Naive thymus-derived CD8-positive, alpha-beta T cell (primary cell): ENCODE measurements at regions not wholly inside any gene's neighbourhood (a gene's known extent, or its start where the extent isn't known, plus 50 kb on each side); places are given as distances from the start of the nearest gene placed in this dataset.
"Not testable (repeated sequence)": the region's sequence is repeated elsewhere in the genome, so short reads cannot be mapped to it uniquely, and the experiment has no call there.

Experiments
- ATAC-seq, 2 donors: fragments of 150-1000 bp; cut with Tn5 transposase in 1 of 2; sonication (Bioruptor Pico), chemical (Tn5 transposase) in 1 of 2; 1 replicate in 1 of 2; 2 replicates in 1 of 2; pipeline ENCODE4 v1.10.0; 2021; ENCODE audit warnings: mild to moderate bottlenecking in 2 of 2, moderate library complexity in 2 of 2
- POLR2A ChIA-PET: fragments of 350-600 bp; sonication (Branson Sonifier 250); formaldehyde crosslinking; loops from one replicate; lab custom pipeline; 2021; ENCODE audit warnings: antibody characterized with exemption; lab: Charles Lee
- DNase-seq, 10 donors: peaks; one replicate each; pipeline versions ENCODE4 v3.0.0 to v3.0.0-alpha.2; 2020 to 2022
- H3K27ac Mint-ChIP-seq, 10 donors: one replicate each; pipeline ENCODE4 v1.8.0; 2020 to 2022; ENCODE audit warnings: mild to moderate bottlenecking in 10 of 10, mixed read lengths in 10 of 10, moderate library complexity in 4 of 10, inconsistent platforms in 1 of 10
- H3K27me3 Mint-ChIP-seq, 5 donors: one replicate each; pipeline ENCODE4 v1.8.0; 2021 to 2022; ENCODE audit warnings: mixed read lengths in 5 of 5
- H3K36me3 Mint-ChIP-seq, 3 donors: one replicate each; pipeline ENCODE4 v1.8.0; 2020 to 2022; ENCODE audit warnings: mixed read lengths in 3 of 3, mild to moderate bottlenecking in 2 of 3, inconsistent platforms in 1 of 3
- H3K4me1 Mint-ChIP-seq, 4 donors: one replicate each; pipeline ENCODE4 v1.8.0; 2021 to 2022; ENCODE audit warnings: mixed read lengths in 4 of 4
- H3K4me3 Mint-ChIP-seq, 10 donors: one replicate each; pipeline ENCODE4 v1.8.0; 2020 to 2022; ENCODE audit warnings: mild to moderate bottlenecking in 10 of 10, mixed read lengths in 10 of 10, moderate library complexity in 6 of 10, inconsistent platforms in 1 of 10
- H3K9me3 Mint-ChIP-seq, 9 donors: one replicate each; pipeline ENCODE4 v1.8.0; 2020 to 2022; ENCODE audit warnings: mixed read lengths in 9 of 9, mild to moderate bottlenecking in 3 of 9, inconsistent platforms in 1 of 9, moderate library complexity in 1 of 9

GRCh38 chr17:45601013-45601412, 110.5 kb upstream of the PLEKHM1 start:
- H3K4me3 Mint-ChIP-seq, H3K36me3 Mint-ChIP-seq, H3K27ac Mint-ChIP-seq, POLR2A ChIA-PET, H3K27me3 Mint-ChIP-seq, DNase-seq, H3K4me1 Mint-ChIP-seq, H3K9me3 Mint-ChIP-seq: not testable (repeated sequence)
- ATAC-seq = peak; percentile 11 to 16

DNA sequence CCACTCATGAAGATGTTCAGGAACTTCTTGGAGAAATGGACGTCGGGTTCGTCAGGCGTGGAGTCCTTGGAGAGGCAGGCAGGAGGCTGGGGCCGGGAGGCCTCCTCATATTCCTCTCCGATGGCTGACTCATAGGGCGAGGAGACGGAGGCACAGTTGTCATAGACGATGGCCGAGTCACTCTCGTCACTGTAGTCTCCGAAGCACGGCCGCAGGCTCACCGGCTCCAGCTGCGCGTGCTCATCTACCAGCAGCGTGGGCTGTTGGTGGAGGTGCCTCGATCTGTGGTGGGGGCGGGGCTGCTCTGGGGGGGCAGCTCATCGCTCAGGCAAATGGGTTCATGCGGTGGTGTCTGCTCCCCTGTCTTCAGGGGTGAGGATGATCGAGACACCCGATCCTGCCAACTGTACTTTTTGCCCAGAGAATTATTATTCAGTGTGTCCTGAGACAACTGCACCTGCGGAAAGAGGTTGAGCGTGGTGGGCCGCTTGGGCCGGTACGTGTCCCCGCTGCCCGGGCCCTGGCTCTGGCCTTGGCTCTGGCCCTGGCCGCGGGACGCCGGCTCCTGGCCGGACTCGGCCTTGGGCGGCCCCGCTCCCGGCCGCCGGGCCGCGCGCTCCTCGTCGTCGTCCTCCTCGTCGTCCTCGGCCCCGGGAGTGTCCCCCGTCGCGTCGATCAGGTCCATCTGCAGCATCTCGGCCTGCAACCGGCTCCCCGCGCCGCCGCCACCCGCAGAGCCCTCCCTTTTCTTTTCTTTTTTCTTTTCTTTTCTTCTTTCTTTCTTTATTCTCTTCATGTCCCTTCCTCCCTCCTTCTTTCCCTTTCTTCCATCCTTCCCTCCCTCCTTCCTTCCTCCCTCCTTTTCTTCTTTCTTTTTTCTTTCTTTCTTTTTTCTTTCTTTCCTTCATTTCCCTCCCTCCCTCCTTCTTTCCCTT, 111.4 kb upstream of the PLEKHM1 start:
- H3K9me3 Mint-ChIP-seq, ATAC-seq, H3K27me3 Mint-ChIP-seq, DNase-seq, H3K4me1 Mint-ChIP-seq, H3K27ac Mint-ChIP-seq, H3K36me3 Mint-ChIP-seq, POLR2A ChIA-PET: not testable (repeated sequence)
- peak overlapping the region in 1 of 10 donors; percentile 26 for H3K4me3 Mint-ChIP-seq

DNA sequence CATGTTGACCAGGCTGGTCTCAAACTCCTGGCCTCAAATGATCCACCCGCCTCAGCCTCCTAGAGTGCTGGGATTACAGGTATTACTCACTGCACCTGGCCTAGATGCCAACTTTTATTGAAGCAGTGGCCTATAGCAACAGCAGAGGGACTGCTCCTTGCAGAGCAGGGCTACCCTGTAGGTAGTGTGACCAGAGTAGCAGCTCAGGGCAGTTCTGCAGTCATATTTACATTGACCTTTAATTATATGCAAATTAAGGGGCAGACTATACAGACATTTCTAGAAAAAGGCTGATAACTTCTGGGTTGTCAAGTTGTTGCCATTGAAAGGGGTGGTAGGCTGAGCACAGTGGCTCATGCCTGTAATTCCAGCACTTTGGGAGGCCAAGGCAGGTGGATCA, 115.2 kb upstream of the PLEKHM1 start:
- H3K4me3 Mint-ChIP-seq, H3K9me3 Mint-ChIP-seq, H3K27me3 Mint-ChIP-seq, DNase-seq, H3K27ac Mint-ChIP-seq, H3K4me1 Mint-ChIP-seq, POLR2A ChIA-PET, ATAC-seq, H3K36me3 Mint-ChIP-seq: not testable (repeated sequence)

DNA sequence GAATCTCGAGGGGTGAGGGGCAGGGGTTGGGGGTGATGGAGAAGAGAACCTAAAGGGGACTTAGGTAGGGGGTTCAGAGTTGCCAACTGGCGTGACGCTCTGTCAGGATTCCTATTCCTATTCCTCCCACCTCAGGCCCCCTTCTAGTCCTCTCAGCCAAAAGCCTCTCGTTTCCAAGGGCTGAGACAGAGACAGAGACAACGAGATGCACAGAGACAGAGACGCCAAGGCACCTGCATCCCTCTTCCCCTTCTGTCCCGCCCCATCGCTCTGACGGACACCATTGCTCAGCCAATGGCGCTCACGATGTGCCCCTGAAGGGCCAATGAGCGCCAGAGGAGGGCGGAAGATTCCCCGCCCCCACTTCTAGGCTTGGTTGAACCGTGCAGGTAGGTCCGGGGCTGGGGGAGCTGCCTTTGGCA, 129.5 kb upstream of the PLEKHM1 start:
- DNase-seq = peak; percentile 44 to 89 (median 80)
- peak; percentile 98 to 100 for ATAC-seq
- POLR2A ChIA-PET = not testable (repeated sequence)

GRCh38 chr17:45620468-45620867, 129.9 kb upstream of the PLEKHM1 start:
- peak overlapping the region in 3 of 10 donors; percentile 58 to 80 (median 64) for H3K27ac Mint-ChIP-seq
- peak overlapping the region; percentile 73 to 93 (median 86) for H3K4me3 Mint-ChIP-seq
- peak; percentile 63 to 72 for ATAC-seq
- H3K27me3 Mint-ChIP-seq, POLR2A ChIA-PET, H3K9me3 Mint-ChIP-seq, H3K36me3 Mint-ChIP-seq, H3K4me1 Mint-ChIP-seq: not testable (repeated sequence)
- peak in 2 of 10 donors; percentile 4 to 19 for DNase-seq

More for the DNA sequence above, 129.5 kb upstream of the PLEKHM1 start:
- H3K4me1 Mint-ChIP-seq, H3K27me3 Mint-ChIP-seq, H3K36me3 Mint-ChIP-seq, H3K9me3 Mint-ChIP-seq: not testable (repeated sequence)
- Mint-ChIP-seq H3K27ac (peak overlapping the region; percentile 42 to 89 (median 76)), H3K4me3 (peak overlapping the region; percentile 73 to 93 (median 86))

DNA sequence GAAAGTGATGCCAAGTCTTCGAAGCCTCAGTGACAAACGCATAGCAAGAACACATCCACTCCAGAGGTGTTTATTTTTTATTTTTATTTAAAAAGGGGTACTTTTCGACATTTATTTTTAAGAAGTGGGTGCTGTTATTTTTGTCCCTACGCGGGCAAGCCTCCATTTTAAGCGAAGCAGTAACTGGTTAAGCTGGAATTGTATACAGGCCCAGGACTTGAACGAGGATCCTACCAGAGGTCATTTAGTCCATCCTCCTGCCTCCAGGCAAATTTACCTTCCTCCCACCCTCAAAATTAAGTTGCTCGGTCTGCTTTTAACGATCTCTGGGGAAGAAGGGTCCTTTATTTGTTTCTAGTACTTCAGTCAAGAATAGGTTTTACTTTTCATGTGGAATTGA, 130.6 kb upstream of the PLEKHM1 start:
- Mint-ChIP-seq H3K4me3 (peak overlapping the region in 7 of 10 donors; percentile 13 to 66 (median 45)), H3K36me3 (peaks cover 0 to 13% (median 0%) of the 10 kb centered on the region in 3 donors)
- H3K27me3 Mint-ChIP-seq, H3K9me3 Mint-ChIP-seq, H3K27ac Mint-ChIP-seq, H3K4me1 Mint-ChIP-seq, ATAC-seq, POLR2A ChIA-PET, DNase-seq: not testable (repeated sequence)

DNA sequence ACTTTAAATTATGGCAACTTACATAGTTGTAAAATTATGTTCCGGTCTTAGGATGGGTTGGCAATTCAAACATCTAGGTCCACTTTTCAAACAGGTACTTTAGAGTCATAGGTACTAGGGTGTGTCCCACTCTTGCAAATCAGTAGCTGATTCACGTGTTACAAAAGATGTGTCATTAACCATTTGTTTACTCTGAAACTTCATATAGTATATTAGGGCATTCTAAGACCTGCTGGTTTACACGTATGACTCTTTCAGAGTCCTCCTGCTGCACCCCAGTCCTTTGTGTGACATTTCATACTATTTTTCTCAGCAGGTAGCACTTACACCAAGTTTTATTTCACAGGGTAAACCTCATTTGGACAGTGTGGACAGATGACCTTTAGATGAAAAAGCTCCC, 131.8 kb upstream of the PLEKHM1 start:
- peaks cover 0 to 17% (median 0%) of the 10 kb centered on the region in 3 donors for H3K36me3 Mint-ChIP-seq
- not testable (repeated sequence) for H3K4me3 Mint-ChIP-seq

DNA sequence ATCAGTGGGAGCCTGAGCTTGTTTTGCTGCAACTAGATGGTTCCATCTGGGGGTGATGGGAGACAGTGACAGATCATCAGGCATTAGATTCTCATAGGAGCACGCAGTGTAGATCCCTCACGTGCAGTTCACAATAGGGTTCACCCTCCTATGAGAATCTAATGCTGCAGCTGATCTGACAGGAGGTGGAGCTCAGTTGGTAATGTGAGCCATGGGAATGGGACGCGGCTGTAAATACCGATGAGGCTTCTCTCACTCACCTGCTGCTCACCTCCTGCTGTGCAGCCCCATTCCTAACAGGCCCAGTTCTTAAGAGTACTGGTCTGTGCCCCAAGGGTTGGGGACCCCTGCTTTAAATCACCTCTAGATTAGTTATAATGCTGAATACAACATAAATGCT, 137.5 kb upstream of the PLEKHM1 start:
- H3K27me3 Mint-ChIP-seq = no peaks in the 10 kb centered on the region
- DNase-seq (no peak), ATAC-seq (no peak)
- POLR2A ChIA-PET = no interaction called here
- no peaks in the 10 kb centered on the region for H3K9me3 Mint-ChIP-seq
- no peak overlapping the region for H3K27ac Mint-ChIP-seq
- H3K4me1 Mint-ChIP-seq = peaks cover 0 to 7% (median 2%) of the 10 kb centered on the region in 4 donors
- no peak overlapping the region for H3K4me3 Mint-ChIP-seq
- peaks cover 0 to 71% (median 6%) of the 10 kb centered on the region in 3 donors for H3K36me3 Mint-ChIP-seq

More for the DNA sequence above, 131.8 kb upstream of the PLEKHM1 start:
- POLR2A ChIA-PET, H3K9me3 Mint-ChIP-seq, H3K27me3 Mint-ChIP-seq, DNase-seq, H3K27ac Mint-ChIP-seq, H3K4me1 Mint-ChIP-seq, ATAC-seq: not testable (repeated sequence)

GRCh38 chr17:45631941-45632340, 141.4 kb upstream of the PLEKHM1 start:
- Mint-ChIP-seq H3K27me3 (no peaks in the 10 kb centered on the region), H3K27ac (no peak overlapping the region), H3K36me3 (peaks cover 0 to 95% (median 10%) of the 10 kb centered on the region in 3 donors), H3K4me1 (peaks cover 0 to 10% (median 3%) of the 10 kb centered on the region in 4 donors), H3K9me3 (no peaks in the 10 kb centered on the region), H3K4me3 (no peak overlapping the region)
- DNase-seq = no peak
- POLR2A ChIA-PET = no interaction called here
- ATAC-seq = no peak

DNA sequence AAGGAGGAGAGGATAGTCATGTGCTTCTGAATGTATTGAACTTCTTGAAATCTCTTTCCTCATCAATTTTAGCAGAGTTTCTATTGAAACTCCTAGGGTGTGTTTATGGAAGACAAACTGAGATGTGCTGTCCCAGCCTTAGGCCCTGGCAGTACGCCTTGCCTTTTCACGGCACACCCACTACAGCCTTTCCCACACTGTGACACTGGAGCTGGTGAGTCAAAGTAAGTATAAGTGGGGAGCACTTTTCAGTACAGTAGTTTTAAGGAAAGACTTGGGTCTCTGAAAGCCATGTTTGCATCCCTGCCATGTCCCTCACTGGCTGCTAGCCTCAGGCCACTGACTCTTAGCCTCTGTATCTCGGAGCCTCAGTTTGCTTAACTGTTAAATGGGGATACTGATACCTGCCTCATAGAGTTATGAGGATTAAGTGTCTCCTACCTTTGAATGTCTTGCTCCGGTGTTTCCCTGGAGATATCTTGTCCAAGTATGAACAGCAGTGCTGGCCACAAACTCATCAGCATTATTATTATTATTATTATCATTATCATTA, 144.7 kb upstream of the CRHR1 start:
- Mint-ChIP-seq H3K9me3 (no peaks in the 10 kb centered on the region), H3K27me3 (no peaks in the 10 kb centered on the region), H3K4me3 (no peak overlapping the region), H3K4me1 (peaks cover 6 to 16% (median 12%) of the 10 kb centered on the region in 4 donors), H3K36me3 (peaks cover 0 to 43% (median 4%) of the 10 kb centered on the region in 3 donors), H3K27ac (peak overlapping the region in 2 of 10 donors; percentile 35 to 52)
- ATAC-seq = no peak
- POLR2A ChIA-PET = no interaction called here
- DNase-seq = no peak

DNA sequence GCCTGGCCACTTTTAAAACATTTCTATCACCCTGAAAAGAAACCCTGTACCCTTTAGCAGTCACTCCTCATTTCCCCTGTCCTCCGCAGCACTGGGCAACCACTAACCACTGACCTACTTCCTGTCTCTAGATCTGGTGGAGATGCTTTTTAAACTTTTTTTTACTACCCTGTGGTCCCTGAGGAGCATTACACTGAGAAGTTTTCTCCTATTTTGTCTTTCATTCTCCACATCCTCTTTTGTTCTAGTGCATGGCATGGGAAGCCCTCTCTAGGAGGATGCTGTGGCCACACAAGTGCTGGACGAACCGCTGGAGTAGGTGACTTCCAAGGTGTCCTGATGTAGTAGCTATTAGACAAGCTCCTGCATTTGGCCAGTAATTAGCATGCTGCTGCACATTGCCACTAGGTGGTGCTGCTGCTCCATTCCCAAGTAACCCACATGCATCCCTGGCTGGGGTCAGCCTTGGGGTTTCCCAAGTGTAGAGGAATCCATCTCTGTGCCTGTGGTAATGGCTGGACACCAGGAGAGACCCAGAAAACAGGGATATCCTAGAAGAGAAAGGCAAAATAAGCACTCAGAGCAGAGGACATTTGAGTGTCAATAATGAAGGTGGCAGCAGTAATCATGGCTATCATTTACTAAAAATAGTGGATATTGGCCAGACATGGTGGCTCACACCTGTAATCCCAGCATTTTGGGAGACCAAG, 143.8 kb upstream of the CRHR1 start:
- Mint-ChIP-seq H3K27me3 (no peaks in the 10 kb centered on the region), H3K9me3 (no peaks in the 10 kb centered on the region), H3K4me1 (peaks cover 6 to 16% (median 12%) of the 10 kb centered on the region in 4 donors), H3K4me3 (no peak overlapping the region), H3K27ac (peak overlapping the region in 5 of 10 donors; percentile 11 to 63 (median 56)), H3K36me3 (peaks cover 0 to 34% (median 3%) of the 10 kb centered on the region in 3 donors)
- peak; percentile 50 to 81 (median 64) for DNase-seq
- POLR2A ChIA-PET = no interaction called here
- peak; percentile 72 to 82 for ATAC-seq

DNA sequence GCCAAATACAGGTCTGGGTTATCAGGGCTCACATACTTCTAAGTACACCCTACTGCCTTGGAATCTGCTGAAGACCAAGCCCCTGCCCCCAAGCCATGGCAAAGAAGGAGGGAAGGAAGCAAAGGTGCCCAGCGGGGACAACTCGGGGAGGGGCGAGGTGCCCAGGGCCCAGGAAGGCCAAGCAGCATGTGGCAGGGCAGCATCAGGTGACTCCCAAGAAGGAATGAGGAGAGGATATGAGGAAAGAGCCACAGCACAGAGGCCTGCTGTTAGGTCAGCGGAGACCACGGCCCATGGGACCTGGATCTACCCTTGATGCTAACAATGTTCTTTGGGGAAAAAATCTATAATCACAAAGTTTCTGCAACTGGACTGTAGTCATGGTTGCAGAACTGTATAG, 142.6 kb upstream of the CRHR1 start:
- H3K4me1 Mint-ChIP-seq = peaks cover 12 to 24% (median 16%) of the 10 kb centered on the region in 4 donors
- no peaks in the 10 kb centered on the region for H3K9me3 Mint-ChIP-seq
- no peak overlapping the region for H3K4me3 Mint-ChIP-seq
- peaks cover 0 to 22% (median 3%) of the 10 kb centered on the region in 3 donors for H3K36me3 Mint-ChIP-seq
- no peak for DNase-seq
- POLR2A ChIA-PET = no interaction called here
- peaks cover 0 to 1% (median 0%) of the 10 kb centered on the region in 5 donors for H3K27me3 Mint-ChIP-seq
- no peak for ATAC-seq
- peak overlapping the region in 4 of 10 donors; percentile 7 to 69 (median 52) for H3K27ac Mint-ChIP-seq
